ENCODE measurements at regions not wholly inside any gene's neighbourhood (a gene's known extent, or its start where the extent isn't known, plus 50 kb on each side); places are given as distances from the start of the nearest gene placed in this dataset.

DNA sequence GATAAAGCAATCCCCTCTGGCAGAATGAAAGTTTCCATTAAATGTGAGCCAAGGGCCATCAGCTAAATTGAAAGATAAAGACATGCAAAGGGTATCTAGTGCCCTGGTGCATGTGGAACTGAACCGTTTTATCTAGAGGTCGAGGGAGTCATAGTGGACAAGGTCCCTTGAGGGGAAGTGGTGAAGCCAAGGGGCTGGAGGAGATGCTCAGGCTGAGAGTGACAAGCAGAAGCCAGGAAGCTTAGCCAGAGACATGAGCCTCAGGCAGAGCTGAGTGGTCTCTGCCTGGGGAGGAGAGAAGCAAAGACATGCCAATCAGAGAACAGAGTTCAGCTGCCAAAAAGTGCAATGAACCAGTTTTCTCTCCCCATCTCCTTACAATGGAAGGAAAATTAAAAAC, 68.1 kb upstream of the SLC10A2 start:
- TF ChIP-seq, protein P1, sequence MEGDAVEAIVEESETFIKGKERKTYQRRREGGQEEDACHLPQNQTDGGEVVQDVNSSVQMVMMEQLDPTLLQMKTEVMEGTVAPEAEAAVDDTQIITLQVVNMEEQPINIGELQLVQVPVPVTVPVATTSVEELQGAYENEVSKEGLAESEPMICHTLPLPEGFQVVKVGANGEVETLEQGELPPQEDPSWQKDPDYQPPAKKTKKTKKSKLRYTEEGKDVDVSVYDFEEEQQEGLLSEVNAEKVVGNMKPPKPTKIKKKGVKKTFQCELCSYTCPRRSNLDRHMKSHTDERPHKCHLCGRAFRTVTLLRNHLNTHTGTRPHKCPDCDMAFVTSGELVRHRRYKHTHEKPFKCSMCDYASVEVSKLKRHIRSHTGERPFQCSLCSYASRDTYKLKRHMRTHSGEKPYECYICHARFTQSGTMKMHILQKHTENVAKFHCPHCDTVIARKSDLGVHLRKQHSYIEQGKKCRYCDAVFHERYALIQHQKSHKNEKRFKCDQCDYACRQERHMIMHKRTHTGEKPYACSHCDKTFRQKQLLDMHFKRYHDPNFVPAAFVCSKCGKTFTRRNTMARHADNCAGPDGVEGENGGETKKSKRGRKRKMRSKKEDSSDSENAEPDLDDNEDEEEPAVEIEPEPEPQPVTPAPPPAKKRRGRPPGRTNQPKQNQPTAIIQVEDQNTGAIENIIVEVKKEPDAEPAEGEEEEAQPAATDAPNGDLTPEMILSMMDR (conservative IDR thresholded peaks at IDR 0.05; ENCODE audit: low read depth, low read length), result no peak
- TF ChIP-seq EZH2 (IDR thresholded peaks at IDR 0.05; ENCODE audit: low read length, unreplicated experiment), result no peak
